ENCODE measurements at regions not wholly inside any gene's neighbourhood (a gene's known extent, or its start where the extent isn't known, plus 50 kb on each side); places are given as distances from the start of the nearest gene placed in this dataset.

DNA sequence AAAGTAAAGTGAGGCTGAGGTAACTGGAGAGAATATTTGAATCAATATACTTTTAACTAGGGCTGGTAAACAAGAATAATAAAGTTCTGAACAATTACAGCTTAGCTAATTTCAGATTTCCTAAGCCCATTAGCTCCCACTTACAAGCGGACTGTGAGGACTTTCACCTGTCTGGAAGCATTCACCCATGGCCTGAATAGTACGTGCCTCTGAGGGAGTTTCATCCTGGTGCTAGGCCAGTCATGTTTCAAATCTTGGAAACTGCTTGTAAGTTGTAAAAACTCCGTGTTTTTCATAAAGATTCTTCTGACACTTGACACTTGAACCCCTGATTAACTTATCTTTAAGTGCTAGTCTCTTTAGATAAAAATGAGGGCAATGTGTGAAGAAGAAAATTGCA lies 975.2 kb upstream of the GHITM start:
- no peaks in the 10 kb centered on the region for H3K4me1 ChIP-seq (ENCODE audit: control insufficient read depth in 1 of 2, insufficient read depth in 2 of 2, low read length in 2 of 2)
- ChIA-PET POLR2A (no interaction called here), CTCF (no interaction called here), RAD21 (ENCODE audit: low non-redundant PET in 1 of 2, low total read pairs in 2 of 2, uncharacterized antibody in 2 of 2, unreplicated experiment in 2 of 2) (no interaction called here)
- H3K9me3 ChIP-seq (ENCODE audit: control insufficient read depth in 1 of 2, insufficient read depth in 1 of 2, low read depth in 1 of 2, low read length in 2 of 2) = peaks cover 2 to 12% of the 10 kb centered on the region in 2 experiments; a peak in 2 of 4 replicates
- DNase-seq (ENCODE audit: low read depth, low spot score) = no peak
- no peaks in the 10 kb centered on the region for H4K20me1 ChIP-seq (ENCODE audit: insufficient read depth)
- no peak overlapping the region for H3K9ac ChIP-seq (ENCODE audit: low read length)
- TF ChIP-seq, protein P1, sequence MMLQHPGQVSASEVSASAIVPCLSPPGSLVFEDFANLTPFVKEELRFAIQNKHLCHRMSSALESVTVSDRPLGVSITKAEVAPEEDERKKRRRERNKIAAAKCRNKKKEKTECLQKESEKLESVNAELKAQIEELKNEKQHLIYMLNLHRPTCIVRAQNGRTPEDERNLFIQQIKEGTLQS (IDR thresholded peaks at IDR 0.05) = no peak
- TF ChIP-seq JUND (IDR thresholded peaks at IDR 0.05) (no peak), CBX3 (IDR thresholded peaks at IDR 0.05; ENCODE audit: low read depth) (no peak), POLR2A (IDR thresholded peaks at IDR 0.05; ENCODE audit: borderline replicate concordance, extremely low read depth, insufficient read depth, insufficient read length) (no peak), ZNF274 (IDR thresholded peaks at IDR 0.05; ENCODE audit: low read depth, low read length) (no peak)
- H3K36me3 ChIP-seq (ENCODE audit: control insufficient read depth in 1 of 2, insufficient read depth in 2 of 2, low read length in 2 of 2) = no peaks in the 10 kb centered on the region
- no peak overlapping the region for H3K27ac ChIP-seq (ENCODE audit: low read depth, low read length)
- H3K27me3 ChIP-seq (ENCODE audit: insufficient read depth, low read length) = no peaks in the 10 kb centered on the region
- H3K9me2 ChIP-seq (ENCODE audit: insufficient read depth) = no peaks in the 10 kb centered on the region
- no peak overlapping the region for H3K4me2 ChIP-seq (ENCODE audit: low read length)
- no peaks in the 10 kb centered on the region for H3K79me2 ChIP-seq (ENCODE audit: insufficient read depth, low read length)
- intact Hi-C loops (cut with micrococcal nuclease) = no loop called here
- BruUV-seq (replicated peaks) = no TSS peak
- H2AFZ ChIP-seq (ENCODE audit: low read depth, low read length, poor library complexity, severe bottlenecking) = no peak overlapping the region
- no peak for ATAC-seq
- H3K4me3 ChIP-seq (replicated peaks in 1 of 2; ENCODE audit: low read depth in 1 of 2, low read length in 2 of 2) = no peak overlapping the region

- Histone ChIP-seq H3K9ac (ENCODE audit: low read length) (no peak overlapping the region), H4K20me1 (ENCODE audit: insufficient read depth) (no peaks in the 10 kb centered on the region), H3K27ac (ENCODE audit: low read depth, low read length) (no peak overlapping the region), H3K79me2 (ENCODE audit: insufficient read depth, low read length) (no peaks in the 10 kb centered on the region), H3K4me1 (ENCODE audit: control insufficient read depth in 1 of 2, insufficient read depth in 2 of 2, low read length in 2 of 2) (no peaks in the 10 kb centered on the region), H3K4me2 (ENCODE audit: low read length) (no peak overlapping the region), H3K27me3 (ENCODE audit: insufficient read depth, low read length) (no peaks in the 10 kb centered on the region), H3K36me3 (ENCODE audit: control insufficient read depth in 1 of 2, insufficient read depth in 2 of 2, low read length in 2 of 2) (no peaks in the 10 kb centered on the region), H3K9me3 (ENCODE audit: control insufficient read depth in 1 of 2, insufficient read depth in 1 of 2, low read depth in 1 of 2, low read length in 2 of 2) (peaks cover 6 to 12% of the 10 kb centered on the region in 2 experiments; a peak in 1 of 4 replicates), H3K4me3 (replicated peaks in 1 of 2; ENCODE audit: low read depth in 1 of 2, low read length in 2 of 2) (no peak overlapping the region), H2AFZ (ENCODE audit: low read depth, low read length, poor library complexity, severe bottlenecking) (no peak overlapping the region), H3K9me2 (ENCODE audit: insufficient read depth) (no peaks in the 10 kb centered on the region)
- CTCF ChIA-PET = no interaction called here
- TF ChIP-seq EGR1 (IDR thresholded peaks at IDR 0.05; ENCODE audit: low read depth) (no peak), CBX3 (IDR thresholded peaks at IDR 0.05; ENCODE audit: low read depth) (no peak), ELF1 (IDR thresholded peaks at IDR 0.05; ENCODE audit: borderline replicate concordance, low read depth) (no peak), EZH2phosphoT487 (IDR thresholded peaks at IDR 0.05; ENCODE audit: borderline replicate concordance) (no peak), JUND (IDR thresholded peaks at IDR 0.05) (no peak)
- POLR2A ChIA-PET = no interaction called here
- RAD21 ChIA-PET (ENCODE audit: low non-redundant PET in 1 of 2, low total read pairs in 2 of 2, uncharacterized antibody in 2 of 2, unreplicated experiment in 2 of 2) = no interaction called here
- no peak for ATAC-seq
- BruUV-seq (replicated peaks) = no TSS peak
- intact Hi-C loops (cut with micrococcal nuclease) = no loop called here
- DNase-seq (ENCODE audit: low read depth, low spot score) = no peak
Observed at GRCh38 chr10:83165265-83165664, 974.0 kb upstream of the GHITM start.

Data from HCT116 (cell line).